PC-9 (cell line): ENCODE measurements at regions not wholly inside any gene's neighbourhood (a gene's known extent, or its start where the extent isn't known, plus 50 kb on each side); places are given as distances from the start of the nearest gene placed in this dataset.

Experiments used
- EZH2 ChIP-seq: fragments of 200-600 bp; sonication (generic); IDR thresholded peaks from 2 replicates; pipeline ENCODE4 v1.8.0; 2017; ENCODE audit warnings: antibody characterized with exemption, low read depth
- TF ChIP-seq, protein P1 (sequence below): fragments of 200-600 bp; sonication (generic); conservative IDR thresholded peaks from 2 replicates; pipeline ENCODE4 v1.6.1; 2017; ENCODE audit warnings: mixed run types, antibody characterized with exemption, mild to moderate bottlenecking, moderate library complexity

DNA sequence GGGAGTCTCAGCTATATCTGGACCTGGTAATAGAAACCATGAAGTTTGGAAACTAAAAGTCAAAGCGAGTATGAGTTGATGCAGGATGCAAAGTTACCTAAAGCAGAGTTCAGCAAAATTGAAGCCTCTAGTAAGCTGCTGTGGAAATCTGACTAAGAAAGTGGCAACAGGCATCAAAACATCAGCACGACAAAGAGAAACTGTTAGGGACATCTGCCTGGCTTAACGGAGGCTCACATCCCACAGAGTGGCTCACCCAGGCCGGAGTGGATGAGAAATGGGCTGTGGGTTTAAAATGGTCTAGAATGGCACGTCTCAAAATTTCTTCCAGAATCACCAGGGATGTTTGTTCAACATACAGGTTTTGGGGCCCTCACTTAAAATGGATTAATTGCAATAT, 164.1 kb upstream of the NPY start:
- TF ChIP-seq, protein P1, sequence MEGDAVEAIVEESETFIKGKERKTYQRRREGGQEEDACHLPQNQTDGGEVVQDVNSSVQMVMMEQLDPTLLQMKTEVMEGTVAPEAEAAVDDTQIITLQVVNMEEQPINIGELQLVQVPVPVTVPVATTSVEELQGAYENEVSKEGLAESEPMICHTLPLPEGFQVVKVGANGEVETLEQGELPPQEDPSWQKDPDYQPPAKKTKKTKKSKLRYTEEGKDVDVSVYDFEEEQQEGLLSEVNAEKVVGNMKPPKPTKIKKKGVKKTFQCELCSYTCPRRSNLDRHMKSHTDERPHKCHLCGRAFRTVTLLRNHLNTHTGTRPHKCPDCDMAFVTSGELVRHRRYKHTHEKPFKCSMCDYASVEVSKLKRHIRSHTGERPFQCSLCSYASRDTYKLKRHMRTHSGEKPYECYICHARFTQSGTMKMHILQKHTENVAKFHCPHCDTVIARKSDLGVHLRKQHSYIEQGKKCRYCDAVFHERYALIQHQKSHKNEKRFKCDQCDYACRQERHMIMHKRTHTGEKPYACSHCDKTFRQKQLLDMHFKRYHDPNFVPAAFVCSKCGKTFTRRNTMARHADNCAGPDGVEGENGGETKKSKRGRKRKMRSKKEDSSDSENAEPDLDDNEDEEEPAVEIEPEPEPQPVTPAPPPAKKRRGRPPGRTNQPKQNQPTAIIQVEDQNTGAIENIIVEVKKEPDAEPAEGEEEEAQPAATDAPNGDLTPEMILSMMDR: no peak
- no peak for TF ChIP-seq EZH2
